Femur (tissue), 1 donor: ENCODE measurements at regions not wholly inside any gene's neighbourhood (a gene's known extent, or its start where the extent isn't known, plus 50 kb on each side); places are given as distances from the start of the nearest gene placed in this dataset.
"Not testable (repeated sequence)": the region's sequence is repeated elsewhere in the genome, so short reads cannot be mapped to it uniquely, and the experiment has no call there.

Source experiments
- DNase-seq: peaks from one replicate; pipeline ENCODE4 v3.0.0-alpha.2; 2017

- DNase-seq: no peak
Measured at GRCh38 chr14:48686650-48687049, 899.5 kb downstream of the RPS29 start.

- DNase-seq: no peak
Measured at GRCh38 chr14:48672506-48672905, 913.7 kb downstream of the RPS29 start.

GRCh38 chr14:48670939-48671338 is 915.2 kb downstream of the RPS29 start:
- no peak for DNase-seq

- no peak for DNase-seq
Measured at GRCh38 chr14:48665077-48665784, 920.9 kb downstream of the RPS29 start.

GRCh38 chr14:48643241-48643640 is 942.9 kb downstream of the RPS29 start:
- DNase-seq: no peak

GRCh38 chr14:48628870-48629269 is 953.5 kb upstream of the MDGA2 start:
- no peak for DNase-seq

- DNase-seq: no peak
Measured at GRCh38 chr14:48622980-48623379, 947.6 kb upstream of the MDGA2 start.

- DNase-seq: no peak
Measured at GRCh38 chr14:48618057-48618456, 942.7 kb upstream of the MDGA2 start.

- no peak for DNase-seq
Measured at GRCh38 chr14:48616931-48617330, 941.5 kb upstream of the MDGA2 start.

- DNase-seq: no peak
Measured at GRCh38 chr14:48615618-48616017, 940.2 kb upstream of the MDGA2 start.

- no peak for DNase-seq
Measured at GRCh38 chr14:48614003-48614402, 938.6 kb upstream of the MDGA2 start.

GRCh38 chr14:48606960-48607359 is 931.6 kb upstream of the MDGA2 start:
- not testable (repeated sequence) for DNase-seq

- no peak for DNase-seq
Measured at GRCh38 chr14:48598458-48598857, 923.1 kb upstream of the MDGA2 start.

- DNase-seq: no peak
Measured at GRCh38 chr14:48586099-48586498, 910.7 kb upstream of the MDGA2 start.

- DNase-seq: no peak
Measured at GRCh38 chr14:48584031-48584430, 908.6 kb upstream of the MDGA2 start.

- DNase-seq: no peak
Measured at GRCh38 chr14:48582938-48583337, 907.5 kb upstream of the MDGA2 start.

- DNase-seq: no peak
Measured at GRCh38 chr14:48580692-48581091, 905.3 kb upstream of the MDGA2 start.

- DNase-seq: no peak
Measured at GRCh38 chr14:48575772-48576171, 900.4 kb upstream of the MDGA2 start.

- DNase-seq: no peak
Measured at GRCh38 chr14:48568688-48569087, 893.3 kb upstream of the MDGA2 start.

GRCh38 chr14:48568252-48568651 is 892.8 kb upstream of the MDGA2 start:
- no peak for DNase-seq

GRCh38 chr14:48563489-48563888 is 888.1 kb upstream of the MDGA2 start:
- DNase-seq: no peak

GRCh38 chr14:48561438-48561837 is 886.0 kb upstream of the MDGA2 start:
- DNase-seq: not testable (repeated sequence)

GRCh38 chr14:48560421-48560820 is 885.0 kb upstream of the MDGA2 start:
- DNase-seq: no peak

- DNase-seq: no peak
Measured at GRCh38 chr14:48553443-48553842, 878.0 kb upstream of the MDGA2 start.

- DNase-seq: no peak
Measured at GRCh38 chr14:48546996-48547395, 871.6 kb upstream of the MDGA2 start.
